ENCODE measurements at regions not wholly inside any gene's neighbourhood (a gene's known extent, or its start where the extent isn't known, plus 50 kb on each side); places are given as distances from the start of the nearest gene placed in this dataset.

GRCh38 chr19:30313353-30313750 lies 58.8 kb upstream of the ZNF536 start:
- DNase-seq, result no peak

GRCh38 chr19:30314056-30314804 lies 58.0 kb upstream of the ZNF536 start:
- DNase-seq, result no peak

- no peak for DNase-seq
These were observed 57.4 kb upstream of the ZNF536 start for GRCh38 chr19:30314805-30315155.

GRCh38 chr19:30315159-30315558 lies 57.0 kb upstream of the ZNF536 start:
- DNase-seq, result no peak

- DNase-seq, result no peak
These were observed 56.1 kb upstream of the ZNF536 start for GRCh38 chr19:30316000-30316491.

- DNase-seq, result no peak
These were observed 55.6 kb upstream of the ZNF536 start for GRCh38 chr19:30316560-30317106.

GRCh38 chr19:30317403-30317802 lies 54.8 kb upstream of the ZNF536 start:
- DNase-seq, result no peak

GRCh38 chr19:30318261-30318660 lies 53.9 kb upstream of the ZNF536 start:
- DNase-seq, result no peak

GRCh38 chr19:30318936-30319335 lies 53.2 kb upstream of the ZNF536 start:
- DNase-seq, result no peak

GRCh38 chr19:30319411-30319810 lies 52.8 kb upstream of the ZNF536 start:
- no peak for DNase-seq

- no peak for DNase-seq
These were observed 52.3 kb upstream of the ZNF536 start for GRCh38 chr19:30319876-30320275.

- no peak for DNase-seq
These were observed 51.7 kb upstream of the ZNF536 start for GRCh38 chr19:30320466-30320865.

- no peak for DNase-seq
These were observed 51.3 kb upstream of the ZNF536 start for GRCh38 chr19:30320916-30321315.
